NCI-H146 treated with DMSO at 0.1 percent for 48 hours (cell line): ENCODE measurements at regions not wholly inside any gene's neighbourhood (a gene's known extent, or its start where the extent isn't known, plus 50 kb on each side); places are given as distances from the start of the nearest gene placed in this dataset.

Source experiments
- DNase-seq: peaks from one replicate; lab custom pipeline; 2025; ENCODE audit not compliant: unreplicated experiment; lab: John Stamatoyannopoulos, UW

DNA sequence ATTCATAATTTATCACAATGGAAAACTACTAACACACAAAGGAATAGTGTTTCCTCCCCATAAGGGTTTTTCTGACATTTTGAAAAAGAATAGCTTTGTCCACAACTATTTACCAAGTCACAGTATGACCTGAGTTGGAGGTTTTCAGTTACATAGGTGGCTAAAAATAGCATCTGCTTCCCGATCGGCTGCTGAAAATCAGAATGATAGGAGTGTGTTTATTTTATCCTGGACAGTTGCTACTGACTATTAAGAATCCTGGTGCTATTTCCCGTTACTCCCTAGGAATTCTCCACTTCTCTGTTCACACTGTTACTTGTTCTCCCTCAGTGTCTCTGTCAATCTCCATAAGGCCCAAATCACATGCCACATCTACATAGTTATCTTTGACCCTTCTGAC, 353.9 kb upstream of the RARB start:
- no peak for DNase-seq

DNA sequence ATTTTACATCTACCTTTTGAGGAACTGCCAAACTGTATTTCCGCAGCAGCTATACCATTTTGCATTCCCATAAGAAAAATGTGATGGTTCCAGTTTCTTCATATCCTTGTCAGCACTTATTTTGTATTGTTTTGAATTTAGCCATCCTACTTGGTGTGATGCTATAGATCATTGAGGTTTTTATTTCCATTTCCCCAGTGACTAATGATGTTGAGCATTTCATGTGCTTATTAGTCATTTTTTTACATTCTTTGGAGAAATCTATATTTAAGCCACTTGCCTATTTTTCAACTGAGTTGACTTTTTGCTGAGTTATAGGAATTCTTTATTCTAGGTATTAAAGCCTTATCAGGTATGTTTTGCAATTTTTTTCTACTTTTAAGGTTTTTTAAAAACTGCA, 347.6 kb upstream of the RARB start:
- no peak for DNase-seq

DNA sequence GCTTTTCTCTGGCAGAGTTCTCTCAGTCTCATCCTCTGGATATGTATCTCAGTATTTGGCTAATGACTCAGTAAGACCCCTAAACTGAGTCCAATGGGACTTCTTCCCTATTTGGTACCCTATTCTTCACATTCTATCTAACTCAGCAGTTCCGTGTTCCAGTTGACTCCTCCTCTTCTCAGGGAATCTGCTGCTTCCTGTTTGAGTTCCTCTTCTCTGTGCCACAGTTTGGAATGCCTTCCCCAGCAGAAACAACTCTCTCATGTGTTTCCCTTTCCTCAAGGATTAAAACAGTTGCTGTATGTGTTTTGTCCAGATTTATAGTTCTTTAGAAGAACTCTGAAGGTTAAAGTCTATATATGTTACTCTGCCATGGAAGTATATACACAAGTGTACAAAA, 344.0 kb upstream of the RARB start:
- no peak for DNase-seq

- DNase-seq: no peak
Measured at GRCh38 chr3:25086721-25087120, 341.3 kb upstream of the RARB start.

DNA sequence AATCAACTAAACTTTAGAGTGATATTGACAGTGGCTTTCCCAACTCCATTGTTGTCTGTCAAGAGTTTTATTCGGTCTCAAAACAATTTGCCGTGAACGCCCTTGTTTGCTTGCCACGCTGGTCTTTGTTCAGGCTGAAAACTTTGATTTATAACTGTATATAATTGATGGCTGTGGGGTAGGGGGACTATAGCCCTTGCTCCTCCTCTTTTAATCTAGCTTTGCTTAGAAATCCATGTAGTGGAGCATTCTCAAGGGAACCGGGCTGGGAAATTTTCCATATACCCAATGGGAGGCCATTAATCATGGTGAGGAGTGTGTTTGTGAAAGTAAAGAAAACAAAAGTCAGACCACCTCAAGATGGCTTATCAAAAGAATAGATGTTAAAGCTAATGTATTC, 339.8 kb upstream of the RARB start:
- DNase-seq: no peak

- no peak for DNase-seq
Measured at GRCh38 chr3:25090698-25091453, 337.2 kb upstream of the RARB start.

DNA sequence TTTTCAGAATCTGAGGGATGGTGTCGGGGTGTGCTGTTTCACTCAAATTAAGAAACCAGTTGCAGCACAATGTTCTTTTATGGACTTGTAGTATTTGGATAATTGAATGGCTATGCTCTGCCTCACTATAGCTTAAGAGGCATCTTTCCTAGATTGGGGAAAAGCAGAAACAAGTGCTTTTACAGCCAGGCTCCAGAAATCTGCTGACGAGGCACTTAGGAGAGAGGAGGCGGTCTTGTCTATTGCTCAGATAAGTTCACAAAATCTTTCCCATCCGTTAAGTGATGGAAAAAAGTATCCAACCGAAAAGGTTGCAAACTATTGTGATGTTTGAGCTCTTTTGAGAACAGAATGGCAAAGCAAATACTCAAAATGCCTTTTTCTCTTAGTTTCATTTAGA, 336.1 kb upstream of the RARB start:
- no peak for DNase-seq

DNA sequence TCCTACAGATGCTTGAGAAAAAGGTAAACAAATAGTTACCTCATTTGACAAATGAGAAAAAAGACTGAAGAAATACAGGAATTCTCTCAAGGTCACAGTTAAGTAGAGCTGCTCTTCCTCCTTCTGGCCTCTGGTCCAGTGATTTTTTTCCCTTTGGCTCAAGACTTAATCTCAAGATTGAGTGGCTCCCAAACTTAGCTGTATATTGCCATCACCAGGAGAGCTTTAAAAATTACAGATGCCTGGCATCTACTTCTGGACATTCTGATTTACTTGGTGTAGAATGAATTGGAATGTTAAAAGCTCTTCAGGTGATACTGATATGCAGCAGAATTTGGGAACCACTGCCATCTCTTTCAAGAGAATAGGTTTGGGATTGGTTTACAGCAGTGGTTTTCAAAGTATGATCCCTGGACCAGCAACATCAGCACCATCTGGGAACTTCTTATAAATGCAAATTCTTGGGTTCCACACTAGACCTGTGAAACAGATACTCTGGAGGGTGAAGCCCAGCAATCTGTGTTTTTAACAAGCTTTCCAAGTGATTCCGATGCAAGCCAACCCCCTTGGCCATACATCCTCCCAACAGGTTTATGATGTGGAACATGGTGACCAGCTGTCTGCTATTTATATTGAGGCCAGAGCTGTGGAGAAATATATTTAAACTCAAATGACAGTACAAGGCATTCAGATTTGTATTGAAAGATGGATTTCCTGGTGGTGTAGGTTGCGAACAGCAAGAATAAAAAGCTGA, 333.0 kb upstream of the RARB start:
- no peak for DNase-seq

- DNase-seq: no peak
Measured at GRCh38 chr3:25096536-25096935, 331.5 kb upstream of the RARB start.

GRCh38 chr3:25097023-25097422, 331.0 kb upstream of the RARB start:
- DNase-seq: no peak

GRCh38 chr3:25099666-25100065, 328.4 kb upstream of the RARB start:
- DNase-seq: no peak

DNA sequence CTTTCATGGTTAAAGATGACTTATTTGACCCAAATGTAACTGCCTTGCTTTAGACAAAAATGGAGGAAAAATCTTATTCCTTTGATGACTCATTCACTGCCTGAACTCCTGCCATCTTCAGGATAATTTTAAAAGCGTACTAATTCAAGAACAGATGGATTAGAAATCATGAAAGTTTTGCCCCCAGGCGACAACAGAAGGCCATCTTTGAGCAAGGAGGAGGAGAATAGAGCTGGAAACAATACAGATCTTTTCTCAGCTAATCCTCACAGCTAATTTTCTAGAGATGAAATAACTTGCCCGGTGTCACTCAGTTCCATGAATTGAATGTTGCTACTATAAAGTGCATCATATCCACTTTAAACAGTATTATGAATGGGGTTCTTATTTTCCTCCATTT, 324.7 kb upstream of the RARB start:
- DNase-seq: no peak

DNA sequence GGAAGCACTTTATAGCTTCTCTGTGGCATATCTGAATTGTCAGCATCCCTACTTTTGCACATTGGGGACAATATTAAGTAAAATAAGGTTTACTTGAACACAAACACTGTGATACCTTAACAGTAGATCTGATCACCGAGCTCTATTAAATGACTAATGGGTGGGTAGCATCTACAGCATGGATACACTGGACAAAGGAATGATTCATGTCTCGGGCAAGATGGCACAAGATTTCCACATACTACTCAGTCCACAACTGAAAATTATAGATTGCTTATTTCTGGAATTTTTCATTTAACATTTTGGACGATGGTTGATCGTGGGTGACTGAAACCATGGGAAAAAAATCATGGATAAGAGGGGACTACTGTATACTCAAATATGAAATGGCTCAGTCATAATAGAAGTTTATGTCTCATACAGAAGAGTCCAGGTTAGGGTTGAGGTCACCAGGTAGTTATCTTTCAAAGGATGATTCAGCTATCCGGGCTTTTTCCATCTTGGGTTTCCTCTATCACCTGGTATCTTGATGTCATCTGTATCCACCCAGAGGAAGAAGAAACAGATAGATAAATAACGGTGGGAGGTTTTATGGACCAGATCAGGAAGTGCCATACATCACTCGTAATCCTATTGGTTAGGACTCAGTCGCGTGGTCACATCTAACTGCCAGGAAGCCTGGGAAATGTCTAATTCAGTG, 320.0 kb upstream of the RARB start:
- no peak for DNase-seq

GRCh38 chr3:25110642-25111041, 317.4 kb upstream of the RARB start:
- DNase-seq: no peak

DNA sequence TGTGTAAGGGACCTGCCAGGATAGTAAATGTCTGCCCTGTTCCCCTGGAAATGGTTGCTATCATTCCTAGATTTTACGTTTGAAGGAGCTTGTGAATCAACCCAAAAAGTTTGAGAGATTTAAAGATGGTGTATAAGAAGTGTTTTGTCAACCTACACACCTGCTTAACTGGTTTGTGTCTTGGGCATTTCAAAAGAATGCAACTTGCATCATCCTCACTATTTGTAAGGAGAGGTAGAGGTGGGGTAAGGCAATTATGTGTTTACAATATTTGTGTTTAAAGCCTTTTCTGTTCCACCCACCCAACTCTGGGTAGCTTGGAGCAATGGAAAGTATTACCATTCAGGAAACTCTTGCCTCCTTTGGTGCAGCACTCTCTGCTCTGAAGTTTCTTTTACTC, 314.2 kb upstream of the RARB start:
- DNase-seq: no peak

GRCh38 chr3:25114532-25114931, 313.5 kb upstream of the RARB start:
- no peak for DNase-seq

DNA sequence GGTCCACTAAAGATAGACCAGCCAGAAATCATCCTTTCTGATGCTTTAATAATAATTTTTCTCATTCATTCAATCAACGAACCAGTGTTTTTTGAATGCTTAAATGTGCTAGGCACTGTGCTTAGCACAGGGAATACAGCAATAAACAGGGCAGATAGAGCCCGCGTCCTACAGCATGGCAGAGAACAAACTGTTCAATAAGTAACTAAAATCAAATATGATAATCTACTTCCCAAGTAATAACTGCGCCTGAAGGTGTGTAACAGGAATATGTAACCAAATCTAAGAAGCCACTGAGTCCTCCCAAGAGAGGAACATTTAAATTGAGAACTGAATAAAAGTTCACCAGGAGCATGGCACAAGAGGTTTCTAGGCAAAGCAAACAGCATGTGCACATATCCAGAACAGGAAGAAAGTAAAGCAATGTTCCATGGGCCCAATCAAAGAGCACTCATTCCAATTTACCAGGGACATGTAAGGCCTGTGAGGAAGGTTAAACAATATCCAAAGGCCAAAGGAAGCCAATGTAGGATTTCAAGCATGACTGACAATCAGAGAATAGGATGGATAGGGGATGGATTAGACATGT, 311.0 kb upstream of the RARB start:
- no peak for DNase-seq

GRCh38 chr3:25119682-25120081, 308.4 kb upstream of the RARB start:
- DNase-seq: no peak

DNA sequence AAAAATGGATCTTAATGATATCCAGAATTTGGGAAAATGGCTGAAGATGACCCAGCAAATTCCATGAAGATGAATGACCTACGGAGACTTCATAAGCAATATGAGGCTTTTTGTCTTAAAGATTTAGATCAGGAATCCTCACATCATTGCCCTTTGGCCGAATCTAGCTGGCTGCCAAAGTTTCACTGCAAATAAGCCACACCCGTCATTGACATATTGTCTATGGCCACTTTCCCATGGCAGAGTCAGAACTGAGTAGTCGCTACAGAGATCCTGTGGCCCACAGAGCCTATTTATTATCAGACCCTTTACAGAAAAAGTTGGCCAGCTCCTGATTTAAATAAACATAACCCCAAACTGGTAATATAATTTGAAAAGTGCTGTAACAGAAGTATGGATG, 307.4 kb upstream of the RARB start:
- no peak for DNase-seq

DNA sequence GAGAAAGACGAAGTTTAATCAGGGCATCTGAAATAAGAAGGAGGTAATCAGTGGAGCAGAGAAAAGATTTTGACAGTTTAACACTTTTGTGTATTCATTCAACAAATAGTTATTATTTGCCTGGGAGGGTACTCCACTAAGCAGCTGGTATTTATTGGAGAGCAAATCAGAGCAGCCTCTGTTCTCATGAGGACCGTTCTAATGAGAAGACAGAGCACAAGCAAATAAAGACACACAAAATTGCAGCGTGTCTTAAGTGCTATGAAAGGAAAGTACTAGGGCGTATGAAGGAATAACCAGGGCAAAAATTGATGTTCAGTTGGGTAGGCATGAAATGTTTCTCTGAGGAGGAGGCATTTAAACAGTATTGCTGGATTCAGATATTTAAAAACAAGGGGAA, 302.9 kb upstream of the RARB start:
- DNase-seq: no peak

- no peak for DNase-seq
Measured at GRCh38 chr3:25128735-25129134, 299.3 kb upstream of the RARB start.
